ENCODE measurements at regions not wholly inside any gene's neighbourhood (a gene's known extent, or its start where the extent isn't known, plus 50 kb on each side); places are given as distances from the start of the nearest gene placed in this dataset.

GRCh38 chr13:34346626-34347025 is 528.7 kb downstream of the RFC3 start:
- TF ChIP-seq CTCF (IDR thresholded peaks at IDR 0.05 in 2 of 3, conservative IDR thresholded peaks at IDR 0.05 in 1 of 3; ENCODE audit: borderline replicate concordance in 1 of 3, insufficient read depth in 1 of 3, low read depth in 2 of 3, low read length in 2 of 3) = no peak
- TF ChIP-seq POLR2AphosphoS5 (IDR thresholded peaks at IDR 0.05; ENCODE audit: low read depth, low read length) = no peak
